ENCODE measurements at regions not wholly inside any gene's neighbourhood (a gene's known extent, or its start where the extent isn't known, plus 50 kb on each side); places are given as distances from the start of the nearest gene placed in this dataset.

- no peak for TF ChIP-seq CTCF (IDR thresholded peaks at IDR 0.05; ENCODE audit: control extremely low read depth, extremely low read depth, low read depth, missing control alignments)
- POLR2A ChIA-PET, result no interaction called here
- CTCF ChIA-PET, result no interaction called here
- DNase-seq (ENCODE audit: extremely low spot score), result no peak
These were observed 538.1 kb downstream of the C12orf50 start for GRCh38 chr12:87491089-87491488.

- no peak for TF ChIP-seq CTCF (IDR thresholded peaks at IDR 0.05; ENCODE audit: control extremely low read depth, extremely low read depth, low read depth, missing control alignments)
- ChIA-PET POLR2A (no interaction called here), CTCF (no interaction called here)
- no peak for DNase-seq (ENCODE audit: extremely low spot score)
These were observed 559.9 kb downstream of the C12orf50 start for GRCh38 chr12:87469295-87469694.

GRCh38 chr12:87467936-87468335 is 561.3 kb downstream of the C12orf50 start:
- ChIA-PET CTCF (no interaction called here), POLR2A (no interaction called here)
- no peak for TF ChIP-seq CTCF (IDR thresholded peaks at IDR 0.05; ENCODE audit: control extremely low read depth, extremely low read depth, low read depth, missing control alignments)
- DNase-seq (ENCODE audit: extremely low spot score), result no peak

GRCh38 chr12:87464565-87464964 is 564.6 kb downstream of the C12orf50 start:
- POLR2A ChIA-PET, result no interaction called here
- no peak for DNase-seq (ENCODE audit: extremely low spot score)
- CTCF ChIA-PET, result interaction anchor here (1.3 kb wide), 1 partner anchor 36 kb away, joined by 3 read pairs; no protein-coding TSS in a partner anchor
- TF ChIP-seq CTCF (IDR thresholded peaks at IDR 0.05; ENCODE audit: control extremely low read depth, extremely low read depth, low read depth, missing control alignments), result no peak

- no peak for DNase-seq (ENCODE audit: extremely low spot score)
- ChIA-PET POLR2A (no interaction called here), CTCF (no interaction called here)
- TF ChIP-seq CTCF (IDR thresholded peaks at IDR 0.05; ENCODE audit: control extremely low read depth, extremely low read depth, low read depth, missing control alignments), result no peak
These were observed 585.2 kb downstream of the C12orf50 start for GRCh38 chr12:87444039-87444438.

GRCh38 chr12:87441511-87441910 is 587.7 kb downstream of the C12orf50 start:
- ChIA-PET CTCF (no interaction called here), POLR2A (no interaction called here)
- TF ChIP-seq CTCF (IDR thresholded peaks at IDR 0.05; ENCODE audit: control extremely low read depth, extremely low read depth, low read depth, missing control alignments), result no peak
- no peak for DNase-seq (ENCODE audit: extremely low spot score)
